Stimulated activated naive B cell treated with anti-CD40 and anti-IgM and Interleukin-4, amounts not matched to agents 10 μg/mL and 1 μg/mL and 100 μg/mL, for 72 hours (primary cell): ENCODE measurements at regions not wholly inside any gene's neighbourhood (a gene's known extent, or its start where the extent isn't known, plus 50 kb on each side); places are given as distances from the start of the nearest gene placed in this dataset.

Experiments used
- ATAC-seq, 2 donors: fragments of 150-1000 bp; cut with Tn5 transposase; replicated peaks; 2 replicates each; pipeline ENCODE4 v1.10.0; 2021; ENCODE audit warnings: moderate library complexity in 1 of 2
- DNase-seq: peaks from one replicate; pipeline ENCODE4 v3.0.0; 2021
- H3K27ac Mint-ChIP-seq: one replicate; pipeline ENCODE4 v1.8.0; 2022; ENCODE audit warnings: mild to moderate bottlenecking, mixed read lengths
- H3K27me3 Mint-ChIP-seq, 2 donors: one replicate each; pipeline ENCODE4 v1.8.0; 2022; ENCODE audit warnings: mixed read lengths in 2 of 2
- H3K36me3 Mint-ChIP-seq, 2 donors: one replicate each; pipeline ENCODE4 v1.8.0; 2022; ENCODE audit warnings: mixed read lengths in 2 of 2, mild to moderate bottlenecking in 1 of 2
- H3K4me1 Mint-ChIP-seq, 2 donors: one replicate each; pipeline ENCODE4 v1.8.0; 2022; ENCODE audit warnings: mixed read lengths in 2 of 2, mild to moderate bottlenecking in 1 of 2
- H3K4me3 Mint-ChIP-seq, 2 donors: one replicate each; pipeline ENCODE4 v1.8.0; 2022; ENCODE audit warnings: mild to moderate bottlenecking in 2 of 2, mixed read lengths in 2 of 2, moderate library complexity in 1 of 2
- H3K9me3 Mint-ChIP-seq, 2 donors: one replicate each; pipeline ENCODE4 v1.8.0; 2022; ENCODE audit warnings: mixed read lengths in 2 of 2, mild to moderate bottlenecking in 1 of 2

DNA sequence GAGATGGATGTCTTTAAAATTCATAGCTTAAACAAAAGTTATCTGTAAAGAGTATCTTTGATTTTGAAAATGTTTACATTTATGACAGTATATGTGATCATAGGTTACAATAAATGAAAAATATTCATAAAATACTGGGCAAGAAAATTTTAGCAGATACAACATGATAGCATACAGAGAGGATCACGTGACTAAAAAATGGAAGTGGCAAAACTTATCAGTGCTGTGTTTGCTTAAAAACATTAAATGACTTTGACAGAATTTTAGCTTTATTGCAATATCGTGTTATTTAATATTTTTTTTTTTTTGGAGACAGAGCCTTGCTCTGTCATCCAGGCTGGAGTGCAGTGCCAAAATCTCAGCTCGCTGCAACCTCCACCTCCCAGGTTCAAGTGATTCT lies 2294.1 kb downstream of the NCAM2 start:
- no peak for DNase-seq
- no peak for ATAC-seq
- Mint-ChIP-seq H3K4me3 (no peak overlapping the region), H3K36me3 (no peaks in the 10 kb centered on the region), H3K27ac (no peak overlapping the region), H3K9me3 (peaks cover 7 to 10% of the 10 kb centered on the region in 2 donors), H3K27me3 (no peaks in the 10 kb centered on the region), H3K4me1 (no peaks in the 10 kb centered on the region)

DNA sequence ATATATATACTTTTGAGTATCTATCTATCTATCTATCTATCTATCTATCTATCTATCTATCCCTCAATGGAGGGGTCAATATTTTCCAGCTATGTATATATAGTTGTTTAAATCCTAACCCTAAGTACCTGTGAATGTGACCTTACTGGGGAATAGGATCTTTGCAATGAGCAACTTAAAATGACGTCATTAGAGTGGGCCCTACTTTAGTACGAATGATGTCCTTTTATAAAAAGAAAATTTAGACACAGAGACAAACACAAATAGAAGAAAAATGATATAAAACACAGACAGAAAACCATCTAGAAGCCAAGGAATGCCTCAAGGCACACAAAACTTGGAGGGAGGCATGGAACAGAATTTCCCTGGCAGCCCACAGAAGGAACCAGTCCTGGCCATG lies 2283.7 kb downstream of the NCAM2 start:
- no peak for ATAC-seq
- DNase-seq: no peak
- no peak overlapping the region for H3K4me3 Mint-ChIP-seq
- H3K9me3 Mint-ChIP-seq: peaks cover 2 to 6% of the 10 kb centered on the region in 2 donors
- no peaks in the 10 kb centered on the region for H3K4me1 Mint-ChIP-seq
- H3K27ac Mint-ChIP-seq: no peak overlapping the region
- no peaks in the 10 kb centered on the region for H3K36me3 Mint-ChIP-seq
- no peaks in the 10 kb centered on the region for H3K27me3 Mint-ChIP-seq

DNA sequence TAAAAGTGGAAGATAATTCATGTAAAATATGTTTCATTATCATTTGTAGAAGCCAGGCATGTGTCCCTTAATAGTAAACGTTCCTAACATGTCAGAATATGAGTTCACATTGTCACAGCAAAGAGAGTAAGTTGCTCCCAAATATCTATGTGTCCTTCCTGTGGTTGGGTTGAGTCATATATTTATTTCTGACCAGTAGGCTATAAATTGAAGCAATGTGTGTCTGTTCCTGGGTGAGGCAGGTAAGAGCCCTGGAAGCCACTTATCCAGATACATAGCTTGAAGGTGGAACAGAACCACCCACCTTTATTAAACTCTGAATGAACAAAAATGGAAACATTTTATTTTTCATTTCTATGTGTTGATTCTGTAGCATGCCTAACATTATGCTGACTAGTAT lies 2251.6 kb downstream of the NCAM2 start:
- ATAC-seq (no peak), DNase-seq (no peak)
- H3K9me3 Mint-ChIP-seq: no peaks in the 10 kb centered on the region
- H3K27me3 Mint-ChIP-seq: no peaks in the 10 kb centered on the region
- H3K27ac Mint-ChIP-seq: no peak overlapping the region
- no peak overlapping the region for H3K4me3 Mint-ChIP-seq
- H3K36me3 Mint-ChIP-seq: no peaks in the 10 kb centered on the region
- H3K4me1 Mint-ChIP-seq: no peaks in the 10 kb centered on the region

DNA sequence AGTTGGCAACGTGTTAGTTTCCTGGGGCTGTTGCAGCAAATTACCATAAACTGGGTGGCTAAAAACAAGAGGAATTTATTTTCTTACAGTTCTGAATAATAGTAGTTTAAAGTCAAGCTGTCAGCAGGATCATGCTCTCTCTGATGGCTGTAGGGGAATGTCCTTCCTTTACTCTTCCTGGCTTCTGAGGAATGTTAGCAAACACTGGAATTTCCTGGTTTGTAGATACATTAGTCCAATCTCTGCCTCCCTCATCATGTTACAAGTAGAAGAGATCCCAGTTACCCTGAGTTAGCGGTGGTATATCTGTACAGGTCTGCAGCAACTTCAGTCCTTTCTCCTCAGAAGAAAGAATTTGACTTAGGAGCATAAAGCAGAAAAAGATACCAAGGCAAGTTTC lies 2249.1 kb downstream of the NCAM2 start:
- Mint-ChIP-seq H3K4me1 (no peaks in the 10 kb centered on the region), H3K27me3 (no peaks in the 10 kb centered on the region), H3K9me3 (no peaks in the 10 kb centered on the region), H3K4me3 (no peak overlapping the region), H3K36me3 (no peaks in the 10 kb centered on the region), H3K27ac (no peak overlapping the region)
- DNase-seq (no peak), ATAC-seq (no peak)

DNA sequence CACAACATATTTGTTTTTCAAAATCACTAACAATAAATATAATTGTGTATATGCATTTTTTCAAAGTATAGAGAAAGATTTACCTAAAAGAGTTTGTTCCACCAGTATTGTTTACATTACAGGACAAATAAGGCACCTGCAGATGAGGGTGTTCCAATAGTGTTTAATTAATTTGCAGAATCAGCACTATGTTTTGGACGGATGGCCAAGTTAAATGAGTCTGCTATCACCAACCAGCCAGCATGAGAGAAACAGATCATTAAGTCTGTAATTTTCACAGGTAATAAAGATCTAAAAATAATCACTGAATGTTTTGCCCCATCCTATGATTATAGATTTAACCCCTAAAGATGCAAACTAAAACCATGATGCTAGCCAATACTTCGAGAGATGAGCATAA lies 2247.0 kb downstream of the NCAM2 start:
- no peaks in the 10 kb centered on the region for H3K4me1 Mint-ChIP-seq
- H3K27ac Mint-ChIP-seq: no peak overlapping the region
- H3K36me3 Mint-ChIP-seq: no peaks in the 10 kb centered on the region
- no peaks in the 10 kb centered on the region for H3K9me3 Mint-ChIP-seq
- ATAC-seq (no peak), DNase-seq (no peak)
- no peaks in the 10 kb centered on the region for H3K27me3 Mint-ChIP-seq
- H3K4me3 Mint-ChIP-seq: no peak overlapping the region

DNA sequence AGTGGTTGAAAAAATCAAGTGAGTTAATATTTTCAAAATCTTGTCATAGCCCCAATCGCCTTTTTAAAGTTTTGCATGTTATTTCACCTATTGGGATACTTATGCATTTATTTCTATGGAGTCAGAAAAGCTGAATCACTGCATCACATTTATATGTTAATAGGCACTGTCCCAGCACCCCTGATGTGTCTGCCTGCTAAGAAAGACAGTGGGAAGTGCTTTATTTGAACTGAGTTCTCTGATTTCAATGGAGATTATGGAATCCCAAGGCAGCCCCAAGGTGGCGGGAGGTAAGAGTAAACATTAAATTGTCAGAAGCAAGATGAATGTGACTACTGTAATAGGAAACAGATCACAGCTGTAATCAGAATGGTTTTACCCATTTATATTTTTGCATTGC lies 2225.7 kb downstream of the NCAM2 start:
- no peak for ATAC-seq
- DNase-seq: no peak
- no peak overlapping the region for H3K4me3 Mint-ChIP-seq
- H3K4me1 Mint-ChIP-seq: no peaks in the 10 kb centered on the region
- no peaks in the 10 kb centered on the region for H3K36me3 Mint-ChIP-seq
- no peak overlapping the region for H3K27ac Mint-ChIP-seq
- H3K9me3 Mint-ChIP-seq: no peaks in the 10 kb centered on the region
- H3K27me3 Mint-ChIP-seq: no peaks in the 10 kb centered on the region

DNA sequence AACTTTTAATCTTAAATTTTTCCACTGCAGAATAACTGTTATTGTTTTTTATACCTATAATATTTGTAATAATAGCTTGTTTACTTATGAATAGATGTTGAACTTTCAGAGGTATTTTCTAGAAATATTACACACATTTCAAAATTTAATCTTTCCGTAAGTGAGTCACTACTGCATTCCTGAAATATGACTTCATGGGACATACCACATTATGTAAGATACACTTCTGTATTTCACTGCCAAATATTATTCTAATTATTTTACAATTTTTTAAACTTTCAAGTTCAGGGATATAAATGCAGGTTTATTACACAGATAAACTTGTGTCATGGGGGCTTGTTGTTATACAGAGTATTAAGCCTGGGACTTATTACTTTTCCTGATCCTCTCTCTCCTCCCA lies 2220.5 kb downstream of the NCAM2 start:
- Mint-ChIP-seq H3K9me3 (peaks cover 5 to 6% of the 10 kb centered on the region in 2 donors), H3K27ac (no peak overlapping the region), H3K4me1 (no peaks in the 10 kb centered on the region), H3K36me3 (no peaks in the 10 kb centered on the region), H3K27me3 (no peaks in the 10 kb centered on the region), H3K4me3 (no peak overlapping the region)
- DNase-seq: no peak
- no peak for ATAC-seq

DNA sequence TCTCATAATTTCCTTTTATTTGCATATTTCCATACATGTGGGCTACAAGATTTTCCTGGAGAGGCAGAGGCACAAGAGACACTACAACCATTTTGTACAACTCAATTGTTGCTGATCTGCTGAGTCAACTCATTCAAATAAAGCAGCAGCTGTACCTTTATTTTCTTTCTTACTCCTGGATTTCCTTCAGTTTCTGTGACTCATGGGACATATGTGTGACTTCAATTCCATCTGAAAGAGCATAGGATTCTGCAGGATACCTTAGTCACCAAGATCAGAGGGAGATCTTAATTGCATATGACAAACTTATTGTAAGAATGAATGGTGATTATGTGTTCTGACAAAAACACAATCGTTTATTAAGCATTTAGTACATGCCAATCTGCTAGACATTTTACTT lies 2219.4 kb downstream of the NCAM2 start:
- H3K9me3 Mint-ChIP-seq: peaks cover 9 to 13% of the 10 kb centered on the region in 2 donors
- ATAC-seq: no peak
- H3K27me3 Mint-ChIP-seq: no peaks in the 10 kb centered on the region
- H3K36me3 Mint-ChIP-seq: no peaks in the 10 kb centered on the region
- H3K4me1 Mint-ChIP-seq: no peaks in the 10 kb centered on the region
- no peak overlapping the region for H3K4me3 Mint-ChIP-seq
- DNase-seq: no peak
- H3K27ac Mint-ChIP-seq: no peak overlapping the region

DNA sequence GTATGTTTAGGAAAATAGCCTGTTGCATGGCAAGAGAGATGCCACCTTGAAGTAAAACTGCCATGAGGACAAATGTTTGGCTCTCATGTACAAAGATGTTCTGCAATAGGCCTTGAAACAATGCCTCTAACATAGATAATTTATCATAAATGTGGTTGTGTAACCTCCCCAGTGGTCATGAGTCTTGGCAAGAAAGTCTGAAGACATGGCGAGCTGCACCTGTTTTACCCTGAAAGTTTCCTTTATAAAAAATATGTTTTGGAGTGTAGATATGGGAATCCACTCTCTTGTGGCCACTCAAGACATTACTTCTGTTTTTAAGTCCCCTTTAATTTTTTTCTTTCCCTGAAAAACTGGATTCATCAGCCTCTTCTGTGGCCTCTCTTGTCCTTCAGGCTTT lies 2217.1 kb downstream of the NCAM2 start:
- ATAC-seq (no peak), DNase-seq (no peak)
- Mint-ChIP-seq H3K9me3 (peaks cover 15 to 17% of the 10 kb centered on the region in 2 donors), H3K27me3 (no peaks in the 10 kb centered on the region), H3K4me1 (no peaks in the 10 kb centered on the region), H3K27ac (no peak overlapping the region), H3K4me3 (no peak overlapping the region), H3K36me3 (no peaks in the 10 kb centered on the region)
